GM19395 (cell line): ENCODE measurements at regions not wholly inside any gene's neighbourhood (a gene's known extent, or its start where the extent isn't known, plus 50 kb on each side); places are given as distances from the start of the nearest gene placed in this dataset.

Experiments
- ATAC-seq: cut with Tn5 transposase; IDR thresholded peaks from one replicate; pipeline ENCODE4 v1.9.1; 2021; ENCODE audit warnings: mild to moderate bottlenecking, moderate library complexity; ENCODE audit not compliant: unreplicated experiment

- ATAC-seq: no peak
Measured at GRCh38 chr1:195941795-195942194, 666.4 kb downstream of the KCNT2 start.

GRCh38 chr1:195941314-195941713 is 666.9 kb downstream of the KCNT2 start:
- no peak for ATAC-seq

GRCh38 chr1:195939844-195940243 is 668.4 kb downstream of the KCNT2 start:
- ATAC-seq: no peak

- no peak for ATAC-seq
Measured at GRCh38 chr1:195934817-195935553, 673.3 kb downstream of the KCNT2 start.

- ATAC-seq: no peak
Measured at GRCh38 chr1:195933835-195934234, 674.4 kb downstream of the KCNT2 start.

GRCh38 chr1:195915826-195916225 is 692.4 kb downstream of the KCNT2 start:
- ATAC-seq: no peak

GRCh38 chr1:195909061-195909460 is 699.2 kb downstream of the KCNT2 start:
- no peak for ATAC-seq

- no peak for ATAC-seq
Measured at GRCh38 chr1:195908121-195908520, 700.1 kb downstream of the KCNT2 start.

- no peak for ATAC-seq
Measured at GRCh38 chr1:195903203-195903602, 705.0 kb downstream of the KCNT2 start.

GRCh38 chr1:195902779-195903178 is 705.5 kb downstream of the KCNT2 start:
- no peak for ATAC-seq

GRCh38 chr1:195899762-195900352 is 708.4 kb downstream of the KCNT2 start:
- ATAC-seq: no peak

GRCh38 chr1:195898924-195899323 is 709.3 kb downstream of the KCNT2 start:
- ATAC-seq: no peak

- ATAC-seq: no peak
Measured at GRCh38 chr1:195898373-195898772, 709.9 kb downstream of the KCNT2 start.

- ATAC-seq: no peak
Measured at GRCh38 chr1:195897076-195897475, 711.2 kb downstream of the KCNT2 start.

GRCh38 chr1:195894411-195894810 is 713.8 kb downstream of the KCNT2 start:
- no peak for ATAC-seq

GRCh38 chr1:195886000-195886399 is 722.2 kb downstream of the KCNT2 start:
- ATAC-seq: no peak

- no peak for ATAC-seq
Measured at GRCh38 chr1:195878478-195878877, 729.8 kb downstream of the KCNT2 start.

GRCh38 chr1:195876792-195877191 is 731.4 kb downstream of the KCNT2 start:
- no peak for ATAC-seq

GRCh38 chr1:195872376-195872775 is 735.9 kb downstream of the KCNT2 start:
- no peak for ATAC-seq

GRCh38 chr1:195867638-195868037 is 740.6 kb downstream of the KCNT2 start:
- no peak for ATAC-seq

GRCh38 chr1:195866781-195867222 is 741.4 kb downstream of the KCNT2 start:
- ATAC-seq: no peak

GRCh38 chr1:195866091-195866780 is 742.0 kb downstream of the KCNT2 start:
- ATAC-seq: no peak
